ENCODE measurements at regions not wholly inside any gene's neighbourhood (a gene's known extent, or its start where the extent isn't known, plus 50 kb on each side); places are given as distances from the start of the nearest gene placed in this dataset.

- intact Hi-C loops (cut with DNase I), result no loop called here
- no peak for DNase-seq (ENCODE audit: low spot score)
These were observed 1695.2 kb downstream of the STIM2 start for GRCh38 chr4:28555866-28556265.

DNA sequence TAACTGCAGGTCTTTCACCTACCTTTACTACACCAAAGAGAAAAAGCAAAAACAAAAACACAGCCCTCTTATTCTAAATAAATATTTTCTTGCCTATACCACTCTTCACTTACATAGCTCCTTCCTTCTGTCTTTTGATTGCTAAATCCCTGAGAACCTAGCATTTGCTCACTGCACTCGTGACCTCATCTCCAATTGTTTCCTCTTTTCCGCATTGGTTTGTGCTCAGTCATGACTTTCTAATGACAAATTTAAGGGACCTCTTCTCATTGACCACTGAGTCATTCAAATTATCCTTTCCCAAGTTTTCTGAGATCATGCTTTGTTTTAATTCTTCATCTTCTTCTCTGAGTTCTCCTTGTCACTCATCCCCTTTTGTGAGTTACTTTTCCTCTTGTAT lies 1697.1 kb downstream of the STIM2 start:
- no peak for DNase-seq (ENCODE audit: low spot score)
- intact Hi-C loops (cut with DNase I), result no loop called here

DNA sequence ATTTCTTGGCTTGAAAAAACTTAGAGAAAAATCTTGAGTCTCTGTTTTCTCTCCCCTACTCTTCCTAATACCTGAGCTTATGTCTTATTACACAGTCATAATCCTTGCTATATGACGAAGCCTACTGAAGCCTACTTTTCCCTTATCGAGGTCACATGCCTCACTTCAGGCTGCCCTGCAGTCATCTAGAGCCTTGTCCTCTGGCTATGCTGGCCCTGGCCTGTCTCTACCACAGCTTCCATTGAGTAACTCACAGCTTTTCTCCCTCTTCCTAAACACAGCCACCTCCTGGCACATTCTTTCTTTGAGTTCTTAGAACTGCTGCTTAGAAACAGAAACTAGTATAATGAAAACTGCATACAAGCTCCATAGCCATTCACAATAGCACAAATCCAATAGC lies 1698.3 kb downstream of the STIM2 start:
- intact Hi-C loops (cut with DNase I), result no loop called here
- no peak for DNase-seq (ENCODE audit: low spot score)

- intact Hi-C loops (cut with DNase I), result no loop called here
- no peak for DNase-seq (ENCODE audit: low spot score)
These were observed 1702.3 kb downstream of the STIM2 start for GRCh38 chr4:28562913-28563312.

DNA sequence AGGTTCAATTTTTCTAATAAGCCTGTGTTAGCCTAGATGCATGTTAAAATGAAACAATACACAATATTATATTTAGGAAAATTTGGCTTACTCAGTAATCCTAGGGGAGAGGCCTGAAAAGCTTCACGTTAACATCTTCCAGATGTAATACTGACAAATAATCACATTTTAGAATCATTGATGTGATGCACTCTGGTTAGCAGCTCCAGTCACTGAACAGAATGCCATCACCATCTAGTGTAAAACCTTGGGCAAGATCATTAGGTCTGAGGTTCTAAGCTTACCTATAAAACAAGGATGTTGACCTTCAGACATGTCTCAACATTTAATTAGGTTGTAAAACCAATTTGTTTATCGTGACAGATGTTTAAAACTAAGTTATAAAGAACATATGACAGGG lies 1704.8 kb downstream of the STIM2 start:
- intact Hi-C loops (cut with DNase I), result no loop called here
- DNase-seq (ENCODE audit: low spot score), result no peak

DNA sequence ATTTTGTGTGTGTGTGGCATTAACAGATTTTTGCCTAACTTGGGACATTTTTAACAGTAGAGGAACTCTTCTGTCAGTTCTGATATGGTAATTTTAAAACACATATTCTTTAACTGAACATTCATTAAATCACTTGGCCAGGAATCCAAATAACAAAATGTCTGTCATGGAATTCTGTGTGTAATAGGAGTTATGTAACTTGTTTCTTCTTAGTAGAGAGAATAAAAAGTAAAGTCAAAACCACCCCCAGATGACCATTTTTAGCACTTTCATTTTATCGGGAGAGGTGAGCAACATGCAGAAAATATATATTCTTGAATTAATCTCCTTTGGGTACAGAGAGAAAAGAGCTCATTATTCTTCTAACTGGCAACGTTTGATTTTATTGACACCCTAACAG lies 1740.3 kb downstream of the STIM2 start:
- no peak for DNase-seq (ENCODE audit: low spot score)
- intact Hi-C loops (cut with DNase I), result no loop called here

DNA sequence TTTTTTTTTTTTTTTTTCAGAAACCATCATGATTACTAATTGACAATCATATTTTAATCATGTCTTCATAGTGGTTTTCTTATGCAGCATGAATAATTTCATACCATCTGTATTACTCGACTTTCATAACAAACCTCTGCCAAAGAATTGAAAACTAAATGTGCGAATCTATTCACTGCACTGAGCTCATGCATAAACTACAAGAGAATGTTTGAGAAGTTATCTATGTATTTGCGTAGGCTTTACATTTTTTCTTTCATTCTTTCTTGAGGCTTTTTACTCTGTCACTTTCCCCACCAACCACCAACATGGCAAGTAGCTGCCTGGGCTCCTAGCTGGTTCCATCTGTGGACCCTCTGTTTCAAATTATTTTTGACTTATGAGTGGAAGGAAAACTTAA lies 1761.0 kb downstream of the STIM2 start:
- no peak for DNase-seq (ENCODE audit: low spot score)
- intact Hi-C loops (cut with DNase I), result no loop called here

DNA sequence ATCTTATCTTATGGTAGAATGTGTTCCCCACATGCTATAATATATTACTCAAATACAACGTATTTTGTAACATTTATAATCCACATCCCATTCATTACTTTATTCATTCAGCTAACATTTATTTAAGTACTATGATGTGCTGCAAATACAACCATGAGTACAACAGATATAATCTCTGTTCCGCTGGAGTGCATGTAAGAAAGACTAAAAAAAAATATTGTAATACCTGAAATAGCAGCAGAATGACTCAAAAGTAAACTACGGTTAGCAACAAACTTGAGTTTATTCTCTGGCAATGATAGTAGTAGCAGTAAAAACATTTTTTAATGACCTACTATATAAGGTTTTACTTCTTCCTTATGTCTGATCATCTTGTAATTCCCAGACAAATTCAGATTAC lies 1776.3 kb downstream of the STIM2 start:
- DNase-seq (ENCODE audit: low spot score), result no peak
- intact Hi-C loops (cut with DNase I), result no loop called here

DNA sequence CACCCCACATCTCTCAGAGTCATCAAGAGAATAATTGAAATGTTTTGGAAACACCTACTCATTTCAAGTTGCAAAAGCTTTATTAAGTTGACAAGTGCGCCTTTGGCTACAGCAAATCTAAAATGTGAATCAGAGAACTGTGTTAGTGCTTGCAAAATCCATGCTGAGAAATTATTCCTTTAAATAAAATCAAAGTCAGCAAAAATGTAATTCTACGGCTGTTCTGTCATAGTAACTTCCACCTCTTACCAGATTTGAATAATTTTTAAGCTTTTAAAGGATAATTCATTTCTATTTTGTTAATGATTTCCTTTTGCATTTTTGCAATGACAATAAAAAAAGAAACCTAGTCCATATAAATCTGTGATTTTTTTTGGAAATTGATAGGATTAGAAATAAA lies 1779.1 kb downstream of the STIM2 start:
- DNase-seq (ENCODE audit: low spot score), result no peak
- intact Hi-C loops (cut with DNase I), result no loop called here

- intact Hi-C loops (cut with DNase I), result no loop called here
- no peak for DNase-seq (ENCODE audit: low spot score)
These were observed 1794.0 kb downstream of the STIM2 start for GRCh38 chr4:28654618-28655017.

DNA sequence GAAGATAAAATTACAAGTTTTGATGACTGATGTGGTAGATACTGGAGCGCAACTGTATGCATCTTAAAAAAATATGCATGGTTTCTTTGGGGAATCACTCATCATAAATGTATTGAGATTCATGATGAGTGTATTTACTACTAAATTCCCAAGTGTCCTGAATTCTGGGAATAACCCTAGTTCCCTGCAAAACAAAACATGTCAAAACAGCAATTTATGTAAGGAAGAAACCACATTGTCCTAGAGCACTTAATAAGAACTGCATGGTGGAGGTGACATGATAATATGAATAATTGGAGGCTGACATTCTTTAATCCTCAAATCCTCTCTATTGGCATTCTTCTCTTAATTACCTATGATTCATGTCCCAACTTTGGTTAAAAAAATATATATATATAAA lies 1804.7 kb downstream of the STIM2 start:
- intact Hi-C loops (cut with DNase I), result no loop called here
- no peak for DNase-seq (ENCODE audit: low spot score)

DNA sequence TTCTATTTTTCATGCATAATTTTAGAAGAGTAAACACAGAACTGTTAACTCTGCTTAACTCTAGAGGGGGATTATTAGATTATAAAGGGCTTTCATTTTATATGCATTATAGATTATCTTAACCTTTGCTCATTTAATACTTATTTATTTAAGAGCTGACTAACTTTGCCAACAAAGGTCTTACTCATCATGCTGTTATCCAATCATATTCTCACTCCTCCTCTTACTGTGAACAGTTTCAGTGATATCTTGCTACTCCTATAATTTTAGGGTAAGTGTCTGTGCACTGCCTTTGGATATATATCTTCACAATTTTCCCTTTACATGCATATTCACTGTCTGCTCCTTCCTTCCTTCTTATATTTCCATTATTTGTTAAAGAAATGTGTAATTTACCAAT lies 1814.9 kb downstream of the STIM2 start:
- DNase-seq (ENCODE audit: low spot score), result no peak
- intact Hi-C loops (cut with DNase I), result no loop called here

DNA sequence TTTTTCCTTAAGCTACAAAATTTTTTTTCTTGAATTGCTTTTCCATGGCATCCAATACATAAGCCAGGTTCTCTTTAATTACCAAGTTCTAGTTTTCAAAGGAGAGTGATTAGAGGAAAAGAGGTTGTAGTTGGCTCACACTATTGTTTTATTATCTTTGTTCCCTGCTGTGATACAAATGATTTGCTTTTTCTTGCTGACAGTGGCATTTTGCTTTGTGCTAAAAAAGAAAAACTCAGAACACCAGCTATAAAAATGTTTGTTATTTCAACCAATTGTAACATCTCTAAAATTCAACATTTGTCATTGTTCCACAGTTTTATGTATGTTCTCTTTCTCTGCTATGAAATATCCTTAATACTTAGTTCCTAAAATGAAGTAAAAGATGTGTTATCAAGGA lies 1817.2 kb downstream of the STIM2 start:
- DNase-seq (ENCODE audit: low spot score), result no peak
- intact Hi-C loops (cut with DNase I), result no loop called here

DNA sequence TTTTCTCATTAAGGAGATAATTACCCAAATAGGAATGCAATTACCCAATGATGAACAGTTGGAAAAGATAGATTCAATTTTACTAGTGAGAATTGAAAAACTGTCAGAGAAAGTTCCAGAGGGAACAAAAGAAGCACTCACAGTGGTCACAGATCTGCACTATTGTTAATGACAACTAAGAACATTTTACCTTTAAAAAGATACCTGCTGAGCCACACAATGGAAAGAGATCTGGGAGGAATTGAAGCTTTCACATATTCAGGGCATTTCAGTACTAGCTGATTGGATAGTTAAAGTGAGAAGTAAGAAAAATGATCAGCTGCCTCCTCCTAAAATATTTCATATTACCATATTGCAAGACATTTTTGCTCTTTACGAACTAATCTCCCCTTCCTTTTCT lies 1822.2 kb downstream of the STIM2 start:
- intact Hi-C loops (cut with DNase I), result no loop called here
- no peak for DNase-seq (ENCODE audit: low spot score)

DNA sequence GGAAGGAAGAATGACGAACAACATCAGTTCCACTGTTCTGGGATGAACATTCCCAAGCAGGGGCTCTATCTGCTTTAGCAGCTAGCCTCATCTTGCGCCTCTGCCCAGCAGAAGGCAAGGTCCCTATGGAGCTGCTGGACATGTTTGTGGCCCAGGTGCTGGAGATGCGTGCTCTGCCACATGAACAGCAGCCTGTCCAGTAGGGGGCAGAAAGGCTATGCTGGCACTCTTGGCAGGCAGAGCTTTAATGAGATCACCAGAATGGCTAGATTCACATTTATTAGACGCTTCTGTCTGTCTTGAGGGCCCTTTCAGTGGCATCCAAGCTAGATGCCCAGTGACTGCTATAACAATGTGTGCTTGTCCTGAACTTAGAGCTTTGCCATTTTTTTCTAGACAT lies 1826.0 kb downstream of the STIM2 start:
- DNase-seq (ENCODE audit: low spot score), result no peak
- intact Hi-C loops (cut with DNase I), result no loop called here

GRCh38 chr4:28690890-28691289 lies 1830.2 kb downstream of the STIM2 start:
- DNase-seq (ENCODE audit: low spot score), result no peak

GRCh38 chr4:28702571-28702970 lies 1841.9 kb downstream of the STIM2 start:
- DNase-seq (ENCODE audit: low spot score), result no peak
- intact Hi-C loops (cut with DNase I), result no loop called here

More at GRCh38 chr4:28690890-28691289, 1830.2 kb downstream of the STIM2 start:
- intact Hi-C loops (cut with DNase I), result no loop called here

GRCh38 chr4:28709891-28710290 lies 1849.2 kb downstream of the STIM2 start:
- no peak for DNase-seq (ENCODE audit: low spot score)
- intact Hi-C loops (cut with DNase I), result no loop called here

DNA sequence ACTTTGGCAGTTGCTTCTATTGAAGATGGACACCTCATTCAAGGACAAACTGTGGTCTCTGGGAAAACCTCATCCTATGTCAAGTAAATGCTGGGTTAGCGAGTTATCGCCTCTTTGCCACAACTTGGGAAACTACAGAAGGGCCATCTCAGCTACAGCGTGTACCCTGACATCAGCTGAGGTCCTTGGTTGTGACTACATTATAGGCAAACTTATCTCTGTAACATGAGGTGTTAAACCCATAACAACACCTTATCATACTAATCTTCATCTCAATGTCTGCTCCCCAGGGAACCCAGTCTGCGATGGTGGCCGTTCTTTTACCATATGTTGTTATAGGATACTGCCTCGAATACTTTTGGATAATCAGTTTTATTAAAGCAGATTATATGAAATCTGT lies 1862.7 kb downstream of the STIM2 start:
- intact Hi-C loops (cut with DNase I), result no loop called here
- no peak for DNase-seq (ENCODE audit: low spot score)

DNA sequence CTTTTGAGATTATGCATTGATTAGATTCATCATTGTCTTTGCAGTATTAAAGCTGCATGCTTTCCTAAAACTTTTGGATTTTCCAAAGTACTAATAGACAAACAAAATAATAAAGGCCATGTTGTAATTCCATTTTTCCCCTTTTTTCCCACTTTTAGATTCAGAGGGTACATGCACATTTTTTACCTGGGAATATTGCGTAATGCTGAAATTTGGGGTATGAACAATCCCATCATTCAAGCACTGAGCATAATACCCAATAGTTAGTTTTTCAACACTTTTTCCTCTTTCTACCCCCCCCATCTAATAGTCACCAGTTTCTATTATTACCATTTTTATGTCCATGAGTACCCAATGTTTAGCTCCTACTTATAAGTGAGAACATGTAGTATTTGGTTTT lies 1863.6 kb downstream of the STIM2 start:
- intact Hi-C loops (cut with DNase I), result no loop called here

DNA sequence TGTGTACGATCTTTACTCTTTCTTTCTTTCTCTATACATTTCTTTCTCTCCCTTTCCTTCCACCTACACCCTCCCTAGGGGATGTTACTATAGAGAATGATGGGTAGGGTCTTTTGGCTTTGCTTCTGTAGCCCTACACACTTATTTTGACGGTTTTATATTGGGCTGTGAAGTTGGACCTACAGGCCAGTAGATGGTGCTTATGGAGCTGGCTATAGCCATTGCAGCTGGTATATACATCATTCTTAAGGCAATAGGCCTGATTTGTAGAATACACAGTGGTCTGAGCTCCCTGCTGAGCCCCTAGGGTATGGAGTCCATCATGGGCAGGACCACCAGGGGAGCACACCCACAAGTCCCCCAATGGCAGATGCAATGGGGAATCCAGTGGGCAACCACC lies 1869.7 kb downstream of the STIM2 start:
- no peak for DNase-seq (ENCODE audit: low spot score)
- intact Hi-C loops (cut with DNase I), result no loop called here

More for the DNA sequence above, 1863.6 kb downstream of the STIM2 start:
- no peak for DNase-seq (ENCODE audit: low spot score)

GRCh38 chr4:28744066-28744465 lies 1883.4 kb downstream of the STIM2 start:
- intact Hi-C loops (cut with DNase I), result no loop called here
- DNase-seq (ENCODE audit: low spot score), result no peak

DNA sequence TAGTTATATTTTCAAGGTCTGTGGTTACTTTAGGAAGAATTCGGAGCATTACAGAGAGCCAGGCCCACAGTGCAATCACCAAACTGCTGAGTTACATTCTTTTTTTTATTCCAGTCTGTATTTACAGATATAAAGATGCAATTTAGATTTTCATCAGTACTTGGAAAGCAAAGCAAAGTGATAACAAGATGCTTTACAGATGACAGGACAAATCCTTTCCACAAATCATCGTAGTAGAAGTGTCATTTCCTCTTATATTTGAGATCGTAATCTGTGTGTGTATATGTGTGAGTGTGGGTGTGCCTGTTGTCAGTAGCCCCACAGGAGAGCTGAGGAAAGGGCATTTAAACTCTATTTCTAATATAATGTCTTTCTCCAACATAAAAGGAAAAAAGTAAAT lies 1893.7 kb downstream of the STIM2 start:
- DNase-seq (ENCODE audit: low spot score), result no peak
- intact Hi-C loops (cut with DNase I), result no loop called here
